HCT116 (cell line): ENCODE measurements at regions not wholly inside any gene's neighbourhood (a gene's known extent, or its start where the extent isn't known, plus 50 kb on each side); places are given as distances from the start of the nearest gene placed in this dataset.

Experiments used
- ATAC-seq: fragments of 200-7000 bp; cut with Tn5 transposase; 2 replicates; pipeline ENCODE4 v1.9.1; 2020; ENCODE audit warnings: mild to moderate bottlenecking, moderate library complexity
- BruUV-seq: library from RNA; stranded (reverse); fragments of 400-500 nt; replicated peaks from 2 replicates; lab custom pipeline; 2021; lab: Mats Ljungman, UMichigan
- CTCF ChIA-PET: fragments of 300-600 bp; sonication (Branson Sonifier 250); formaldehyde crosslinking; loops from one replicate; lab custom pipeline; 2021; ENCODE audit warnings: antibody characterized with exemption; lab: Charles Lee
- POLR2A ChIA-PET: fragments of 300-600, 350-600 bp; sonication (Branson Sonifier 250); formaldehyde crosslinking; loops from one replicate; lab custom pipeline; 2021; ENCODE audit warnings: antibody characterized with exemption; lab: Charles Lee
- RAD21 ChIA-PET, 2 experiments: fragments of 300-600 bp; sonication (Branson Sonifier 250); formaldehyde crosslinking; loops; one replicate each; lab custom pipeline; 2023; ENCODE audit warnings: low total read pairs in 2 of 2; ENCODE audit not compliant: uncharacterized antibody in 2 of 2, unreplicated experiment in 2 of 2, low non-redundant PET in 1 of 2; lab: Charles Lee
- DNase-seq: peaks from one replicate; pipeline ENCODE4 v3.0.0-alpha.2; 2010; ENCODE audit warnings: low read depth, low spot score
- H2AFZ ChIP-seq: fragments of 200-600 bp; shearing (Covaris generic), sonication (generic); 2 replicates; pipeline ENCODE4 v1.6.1; 2017; ENCODE audit warnings: low read depth, mixed run types, mixed read lengths, antibody characterized with exemption, low read length; ENCODE audit not compliant: poor library complexity, severe bottlenecking
- H3K27ac ChIP-seq: 2 replicates; pipeline ENCODE4 v1.5.1; 2012; ENCODE audit warnings: low read depth, low read length
- H3K27me3 ChIP-seq: fragments of 200-600 bp; sonication (generic); 2 replicates; pipeline ENCODE4 v1.6.1; 2016; ENCODE audit warnings: mixed run types, low read length, mixed read lengths; ENCODE audit not compliant: insufficient read depth
- H3K36me3 ChIP-seq, 2 experiments: fragments of 200-500 bp in 1 of 2; fragments of 200-600 bp in 1 of 2; sonication (Bioruptor generic) in 1 of 2; sonication (generic) in 1 of 2; 2 replicates each; pipeline versions ENCODE4 v1.5.1 to v1.6.1; 2014 to 2016; ENCODE audit warnings: low read length in 2 of 2, inconsistent platforms in 1 of 2, mixed read lengths in 1 of 2, mixed run types in 1 of 2; ENCODE audit not compliant: insufficient read depth in 2 of 2, control insufficient read depth in 1 of 2
- H3K4me1 ChIP-seq, 2 experiments: fragments of 200-600 bp in 1 of 2; sonication (generic) in 1 of 2; 2 replicates each; pipeline versions ENCODE4 v1.5.1 to v1.6.1; 2012 to 2017; ENCODE audit warnings: low read length in 2 of 2, inconsistent platforms in 1 of 2, mild to moderate bottlenecking in 1 of 2, mixed read lengths in 1 of 2, mixed run types in 1 of 2, moderate library complexity in 1 of 2; ENCODE audit not compliant: insufficient read depth in 2 of 2, control insufficient read depth in 1 of 2
- H3K4me2 ChIP-seq: fragments of 200-600 bp; sonication (generic); 2 replicates; pipeline ENCODE4 v1.6.1; 2017; ENCODE audit warnings: mixed run types, low read length, mixed read lengths
- H3K4me3 ChIP-seq, 2 experiments: fragments of 200-600 bp in 1 of 2; sonication (generic) in 1 of 2; replicated peaks in 1 of 2; 2 replicates each; pipeline ENCODE4 v1.5.1; 2011 to 2016; ENCODE audit warnings: low read length in 2 of 2, control low read depth in 1 of 2, low read depth in 1 of 2, mild to moderate bottlenecking in 1 of 2, mixed read lengths in 1 of 2, mixed run types in 1 of 2
- H3K79me2 ChIP-seq: fragments of 200-600 bp; sonication (generic); 2 replicates; pipeline ENCODE4 v1.6.1; 2017; ENCODE audit warnings: mild to moderate bottlenecking, mixed run types, low read length, moderate library complexity, mixed read lengths; ENCODE audit not compliant: insufficient read depth
- H3K9ac ChIP-seq: fragments of 200-600 bp; sonication (generic); 2 replicates; pipeline ENCODE4 v1.6.1; 2016; ENCODE audit warnings: low read length, mixed read lengths
- H3K9me2 ChIP-seq: fragments of 200-600 bp; sonication (generic), shearing (Covaris generic); 2 replicates; pipeline ENCODE4 v1.6.1; 2017; ENCODE audit warnings: mixed run types, mild to moderate bottlenecking, moderate library complexity; ENCODE audit not compliant: insufficient read depth
- H3K9me3 ChIP-seq, 2 experiments: fragments of 200-500 bp in 1 of 2; fragments of 200-600 bp in 1 of 2; sonication (Bioruptor generic) in 1 of 2; sonication (generic) in 1 of 2; 2 replicates each; pipeline ENCODE4 v1.6.1; 2014 to 2017; ENCODE audit warnings: low read length in 2 of 2, mixed read lengths in 2 of 2, inconsistent platforms in 1 of 2, low read depth in 1 of 2, mild to moderate bottlenecking in 1 of 2, mixed run types in 1 of 2, moderate library complexity in 1 of 2; ENCODE audit not compliant: control insufficient read depth in 1 of 2, insufficient read depth in 1 of 2
- H4K20me1 ChIP-seq: fragments of 200-600 bp; sonication (generic), shearing (Covaris generic); 2 replicates; pipeline ENCODE4 v1.6.1; 2017; ENCODE audit warnings: mixed run types, mild to moderate bottlenecking, moderate library complexity; ENCODE audit not compliant: insufficient read depth
- CBX3 ChIP-seq: IDR thresholded peaks from 2 replicates; pipeline ENCODE4 v1.6.1; 2012; ENCODE audit warnings: low read depth
- CEBPB ChIP-seq: IDR thresholded peaks from 2 replicates; pipeline ENCODE4 v1.6.1; 2012; ENCODE audit warnings: low read depth
- EGR1 ChIP-seq: IDR thresholded peaks from 2 replicates; pipeline ENCODE4 v1.6.1; 2012; ENCODE audit warnings: low read depth
- ELF1 ChIP-seq: IDR thresholded peaks from 2 replicates; pipeline ENCODE4 v1.6.1; 2012; ENCODE audit warnings: low read depth, borderline replicate concordance
- EZH2 ChIP-seq: fragments of 200-600 bp; sonication (generic); IDR thresholded peaks from 2 replicates; pipeline ENCODE4 v1.6.1; 2017; ENCODE audit warnings: antibody characterized with exemption, mixed run types
- EZH2phosphoT487 ChIP-seq: fragments of 200-600 bp; IDR thresholded peaks from 2 replicates; pipeline ENCODE4 v1.6.1; 2018; ENCODE audit warnings: antibody characterized with exemption, borderline replicate concordance
- FOSL1 ChIP-seq: IDR thresholded peaks from 2 replicates; pipeline ENCODE4 v1.6.1; 2012; ENCODE audit warnings: low read depth
- JUND ChIP-seq: IDR thresholded peaks from 2 replicates; pipeline ENCODE4 v1.6.1; 2012
- POLR2A ChIP-seq: IDR thresholded peaks from 2 replicates; pipeline ENCODE4 v1.7.0; 2011; ENCODE audit warnings: borderline replicate concordance; ENCODE audit not compliant: insufficient read depth, insufficient read length; ENCODE audit errors: extremely low read depth
- POLR2AphosphoS5 ChIP-seq: IDR thresholded peaks from 2 replicates; pipeline ENCODE4 v1.6.1; 2011; ENCODE audit warnings: mild to moderate bottlenecking, low read depth, low read length, moderate library complexity
- RAD21 ChIP-seq: IDR thresholded peaks from 2 replicates; pipeline ENCODE4 v1.6.1; 2012; ENCODE audit warnings: low read depth, mild to moderate bottlenecking
- SIN3A ChIP-seq: IDR thresholded peaks from 2 replicates; pipeline ENCODE4 v1.6.1; 2012; ENCODE audit warnings: low read depth
- TCF7L2 ChIP-seq: IDR thresholded peaks from 2 replicates; pipeline ENCODE4 v1.7.0; 2011; ENCODE audit warnings: borderline replicate concordance, inconsistent platforms; ENCODE audit not compliant: insufficient read depth, insufficient read length; ENCODE audit errors: extremely low read depth
- YY1 ChIP-seq: IDR thresholded peaks from 2 replicates; pipeline ENCODE4 v1.6.1; 2011; ENCODE audit warnings: low read length, low read depth, moderate library complexity, mild to moderate bottlenecking; ENCODE audit not compliant: insufficient replicate concordance; ENCODE audit errors: extremely low read depth
- ZNF274 ChIP-seq: fragments of 200-500 bp; sonication (Bioruptor generic); IDR thresholded peaks from 2 replicates; pipeline ENCODE4 v1.6.1; 2014; ENCODE audit warnings: mild to moderate bottlenecking, low read depth, low read length, inconsistent platforms
- intact Hi-C: fragments of 100-400 bp; cut with micrococcal nuclease; formaldehyde crosslinking; loops from 2 replicates; pipeline ENCODE4 v1.10.0; 2022
- TF ChIP-seq, protein P1 (sequence below): IDR thresholded peaks from 2 replicates; pipeline ENCODE4 v1.6.1; 2012
- TF ChIP-seq, protein P2 (sequence below): IDR thresholded peaks from 2 replicates; pipeline ENCODE4 v1.6.1; 2012
- TF ChIP-seq, protein P3 (sequence below), 3 experiments: fragments of 200-600 bp in 1 of 3; sonication (generic) in 1 of 3; IDR thresholded peaks in 2 of 3; conservative IDR thresholded peaks in 1 of 3; 2 replicates each; pipeline ENCODE4 v1.5.1; 2012 to 2017; ENCODE audit warnings: low read depth in 2 of 3, low read length in 2 of 3, antibody characterized with exemption in 1 of 3, borderline replicate concordance in 1 of 3, control low read depth in 1 of 3, mild to moderate bottlenecking in 1 of 3, mixed read lengths in 1 of 3, mixed run types in 1 of 3, moderate library complexity in 1 of 3; ENCODE audit not compliant: insufficient read depth in 1 of 3
- TF ChIP-seq, protein P4 (sequence below): IDR thresholded peaks from 2 replicates; pipeline ENCODE4 v1.6.1; 2011; ENCODE audit warnings: mild to moderate bottlenecking, low read length, moderate library complexity; ENCODE audit not compliant: insufficient replicate concordance; ENCODE audit errors: extremely low read depth

DNA sequence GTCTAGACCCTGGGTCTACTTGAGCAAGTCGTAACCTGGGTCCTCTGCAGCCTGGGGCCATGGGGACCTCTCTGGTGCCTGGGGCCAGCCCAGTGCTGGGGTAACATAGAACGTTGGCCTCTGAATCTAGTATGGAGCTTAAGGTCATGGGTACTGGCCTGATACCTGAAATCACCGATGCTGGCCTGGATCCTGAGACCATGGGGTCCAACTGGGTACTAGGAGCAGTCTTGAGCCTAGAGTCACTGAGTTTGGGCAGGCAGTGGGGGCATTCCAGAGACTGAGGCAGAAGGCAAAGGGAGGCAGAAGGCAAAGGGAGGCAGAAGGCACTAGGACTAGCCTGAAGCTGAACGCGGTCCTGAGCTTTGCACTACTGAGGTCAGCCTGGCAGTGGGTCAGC lies 1121.1 kb upstream of the PRR20A start:
- intact Hi-C loops: no loop called here
- no TSS peak for BruUV-seq
- RAD21 ChIA-PET: no interaction called here

More for the DNA sequence above, 1121.1 kb upstream of the PRR20A start:
- no peaks in the 10 kb centered on the region for H4K20me1 ChIP-seq
- POLR2A ChIA-PET: no interaction called here
- no peaks in the 10 kb centered on the region for H3K9me2 ChIP-seq
- H3K27me3 ChIP-seq: no peaks in the 10 kb centered on the region
- H3K9me3 ChIP-seq: peaks cover 10 to 28% of the 10 kb centered on the region in 2 experiments; a peak in 3 of 4 replicates
- H3K9ac ChIP-seq: no peak overlapping the region
- H3K36me3 ChIP-seq: no peaks in the 10 kb centered on the region
- ATAC-seq (no peak), DNase-seq (no peak)
- H3K4me2 ChIP-seq: no peak overlapping the region
- no peaks in the 10 kb centered on the region for H3K79me2 ChIP-seq
- H3K4me3 ChIP-seq: no peak overlapping the region
- H2AFZ ChIP-seq: no peak overlapping the region
- H3K4me1 ChIP-seq: no peaks in the 10 kb centered on the region
- CTCF ChIA-PET: no interaction called here
- H3K27ac ChIP-seq: no peak overlapping the region
- TF ChIP-seq TCF7L2 (no peak), JUND (no peak), EZH2phosphoT487 (no peak), CBX3 (no peak), RAD21 (no peak), ELF1 (no peak), CEBPB (no peak), EGR1 (no peak), YY1 (no peak), SIN3A (no peak), POLR2A (no peak), FOSL1 (no peak), EZH2 (no peak), POLR2AphosphoS5 (no peak), ZNF274 (no peak)
- TF ChIP-seq, protein P1, sequence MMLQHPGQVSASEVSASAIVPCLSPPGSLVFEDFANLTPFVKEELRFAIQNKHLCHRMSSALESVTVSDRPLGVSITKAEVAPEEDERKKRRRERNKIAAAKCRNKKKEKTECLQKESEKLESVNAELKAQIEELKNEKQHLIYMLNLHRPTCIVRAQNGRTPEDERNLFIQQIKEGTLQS: no peak
- TF ChIP-seq, protein P2, sequence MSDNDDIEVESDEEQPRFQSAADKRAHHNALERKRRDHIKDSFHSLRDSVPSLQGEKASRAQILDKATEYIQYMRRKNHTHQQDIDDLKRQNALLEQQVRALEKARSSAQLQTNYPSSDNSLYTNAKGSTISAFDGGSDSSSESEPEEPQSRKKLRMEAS: no peak
- TF ChIP-seq, protein P3, sequence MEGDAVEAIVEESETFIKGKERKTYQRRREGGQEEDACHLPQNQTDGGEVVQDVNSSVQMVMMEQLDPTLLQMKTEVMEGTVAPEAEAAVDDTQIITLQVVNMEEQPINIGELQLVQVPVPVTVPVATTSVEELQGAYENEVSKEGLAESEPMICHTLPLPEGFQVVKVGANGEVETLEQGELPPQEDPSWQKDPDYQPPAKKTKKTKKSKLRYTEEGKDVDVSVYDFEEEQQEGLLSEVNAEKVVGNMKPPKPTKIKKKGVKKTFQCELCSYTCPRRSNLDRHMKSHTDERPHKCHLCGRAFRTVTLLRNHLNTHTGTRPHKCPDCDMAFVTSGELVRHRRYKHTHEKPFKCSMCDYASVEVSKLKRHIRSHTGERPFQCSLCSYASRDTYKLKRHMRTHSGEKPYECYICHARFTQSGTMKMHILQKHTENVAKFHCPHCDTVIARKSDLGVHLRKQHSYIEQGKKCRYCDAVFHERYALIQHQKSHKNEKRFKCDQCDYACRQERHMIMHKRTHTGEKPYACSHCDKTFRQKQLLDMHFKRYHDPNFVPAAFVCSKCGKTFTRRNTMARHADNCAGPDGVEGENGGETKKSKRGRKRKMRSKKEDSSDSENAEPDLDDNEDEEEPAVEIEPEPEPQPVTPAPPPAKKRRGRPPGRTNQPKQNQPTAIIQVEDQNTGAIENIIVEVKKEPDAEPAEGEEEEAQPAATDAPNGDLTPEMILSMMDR (IDR thresholded peaks at IDR 0.05 in 2 of 3, conservative IDR thresholded peaks at IDR 0.05 in 1 of 3; ENCODE audit: borderline replicate concordance in 1 of 3, insufficient read depth in 1 of 3, low read depth in 2 of 3, low read length in 2 of 3): no peak
- TF ChIP-seq, protein P4, sequence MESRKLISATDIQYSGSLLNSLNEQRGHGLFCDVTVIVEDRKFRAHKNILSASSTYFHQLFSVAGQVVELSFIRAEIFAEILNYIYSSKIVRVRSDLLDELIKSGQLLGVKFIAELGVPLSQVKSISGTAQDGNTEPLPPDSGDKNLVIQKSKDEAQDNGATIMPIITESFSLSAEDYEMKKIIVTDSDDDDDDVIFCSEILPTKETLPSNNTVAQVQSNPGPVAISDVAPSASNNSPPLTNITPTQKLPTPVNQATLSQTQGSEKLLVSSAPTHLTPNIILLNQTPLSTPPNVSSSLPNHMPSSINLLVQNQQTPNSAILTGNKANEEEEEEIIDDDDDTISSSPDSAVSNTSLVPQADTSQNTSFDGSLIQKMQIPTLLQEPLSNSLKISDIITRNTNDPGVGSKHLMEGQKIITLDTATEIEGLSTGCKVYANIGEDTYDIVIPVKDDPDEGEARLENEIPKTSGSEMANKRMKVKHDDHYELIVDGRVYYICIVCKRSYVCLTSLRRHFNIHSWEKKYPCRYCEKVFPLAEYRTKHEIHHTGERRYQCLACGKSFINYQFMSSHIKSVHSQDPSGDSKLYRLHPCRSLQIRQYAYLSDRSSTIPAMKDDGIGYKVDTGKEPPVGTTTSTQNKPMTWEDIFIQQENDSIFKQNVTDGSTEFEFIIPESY: no peak
